ENCODE measurements at regions not wholly inside any gene's neighbourhood (a gene's known extent, or its start where the extent isn't known, plus 50 kb on each side); places are given as distances from the start of the nearest gene placed in this dataset.

DNA sequence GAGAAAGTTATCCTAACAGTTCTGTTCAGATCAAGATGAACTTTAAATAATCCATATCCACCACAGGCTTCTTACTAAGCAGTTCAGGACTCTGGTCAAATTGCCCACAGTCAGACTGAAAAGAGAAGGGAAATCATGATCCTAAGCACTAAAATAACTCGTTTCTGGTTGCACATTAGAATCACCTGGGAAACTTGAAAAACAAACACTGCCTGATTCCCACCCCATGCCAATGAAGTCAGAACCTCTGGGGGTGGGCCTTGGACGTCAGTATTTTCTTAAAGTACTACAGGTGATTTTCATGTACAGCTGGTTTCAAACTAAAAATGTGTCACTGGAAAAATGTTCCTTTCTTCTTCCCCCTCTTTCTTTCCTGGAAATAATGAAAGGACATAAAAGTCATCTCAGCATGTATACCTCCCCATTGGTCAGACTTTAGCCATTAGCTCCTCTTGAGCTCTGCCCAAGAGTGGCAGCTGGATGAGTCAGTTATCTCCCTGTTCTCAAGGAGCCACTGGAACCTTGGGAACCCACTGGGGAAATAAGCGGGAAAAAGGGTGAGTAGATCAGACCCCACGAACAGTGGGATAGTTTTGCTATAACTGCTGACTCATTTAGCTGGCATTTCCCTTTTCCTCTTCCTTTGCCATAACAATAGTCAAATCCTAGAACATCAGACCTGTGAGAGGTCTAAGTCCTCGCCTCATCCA is 75.3 kb upstream of the IL6 start (continued):
- TF ChIP-seq, protein P1, sequence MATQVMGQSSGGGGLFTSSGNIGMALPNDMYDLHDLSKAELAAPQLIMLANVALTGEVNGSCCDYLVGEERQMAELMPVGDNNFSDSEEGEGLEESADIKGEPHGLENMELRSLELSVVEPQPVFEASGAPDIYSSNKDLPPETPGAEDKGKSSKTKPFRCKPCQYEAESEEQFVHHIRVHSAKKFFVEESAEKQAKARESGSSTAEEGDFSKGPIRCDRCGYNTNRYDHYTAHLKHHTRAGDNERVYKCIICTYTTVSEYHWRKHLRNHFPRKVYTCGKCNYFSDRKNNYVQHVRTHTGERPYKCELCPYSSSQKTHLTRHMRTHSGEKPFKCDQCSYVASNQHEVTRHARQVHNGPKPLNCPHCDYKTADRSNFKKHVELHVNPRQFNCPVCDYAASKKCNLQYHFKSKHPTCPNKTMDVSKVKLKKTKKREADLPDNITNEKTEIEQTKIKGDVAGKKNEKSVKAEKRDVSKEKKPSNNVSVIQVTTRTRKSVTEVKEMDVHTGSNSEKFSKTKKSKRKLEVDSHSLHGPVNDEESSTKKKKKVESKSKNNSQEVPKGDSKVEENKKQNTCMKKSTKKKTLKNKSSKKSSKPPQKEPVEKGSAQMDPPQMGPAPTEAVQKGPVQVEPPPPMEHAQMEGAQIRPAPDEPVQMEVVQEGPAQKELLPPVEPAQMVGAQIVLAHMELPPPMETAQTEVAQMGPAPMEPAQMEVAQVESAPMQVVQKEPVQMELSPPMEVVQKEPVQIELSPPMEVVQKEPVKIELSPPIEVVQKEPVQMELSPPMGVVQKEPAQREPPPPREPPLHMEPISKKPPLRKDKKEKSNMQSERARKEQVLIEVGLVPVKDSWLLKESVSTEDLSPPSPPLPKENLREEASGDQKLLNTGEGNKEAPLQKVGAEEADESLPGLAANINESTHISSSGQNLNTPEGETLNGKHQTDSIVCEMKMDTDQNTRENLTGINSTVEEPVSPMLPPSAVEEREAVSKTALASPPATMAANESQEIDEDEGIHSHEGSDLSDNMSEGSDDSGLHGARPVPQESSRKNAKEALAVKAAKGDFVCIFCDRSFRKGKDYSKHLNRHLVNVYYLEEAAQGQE (IDR thresholded peaks at IDR 0.05), result no peak
- TF ChIP-seq FOXA2 (IDR thresholded peaks at IDR 0.05), result no peak
- no peak for TF ChIP-seq SP1 (IDR thresholded peaks at IDR 0.05)
- no peak for TF ChIP-seq RAD21 (IDR thresholded peaks at IDR 0.05)
- no peak for TF ChIP-seq JUND (IDR thresholded peaks at IDR 0.05)
- TF ChIP-seq MAX (IDR thresholded peaks at IDR 0.05), result no peak
- TF ChIP-seq RXRA (IDR thresholded peaks at IDR 0.05), result no peak
- TF ChIP-seq, protein P2, sequence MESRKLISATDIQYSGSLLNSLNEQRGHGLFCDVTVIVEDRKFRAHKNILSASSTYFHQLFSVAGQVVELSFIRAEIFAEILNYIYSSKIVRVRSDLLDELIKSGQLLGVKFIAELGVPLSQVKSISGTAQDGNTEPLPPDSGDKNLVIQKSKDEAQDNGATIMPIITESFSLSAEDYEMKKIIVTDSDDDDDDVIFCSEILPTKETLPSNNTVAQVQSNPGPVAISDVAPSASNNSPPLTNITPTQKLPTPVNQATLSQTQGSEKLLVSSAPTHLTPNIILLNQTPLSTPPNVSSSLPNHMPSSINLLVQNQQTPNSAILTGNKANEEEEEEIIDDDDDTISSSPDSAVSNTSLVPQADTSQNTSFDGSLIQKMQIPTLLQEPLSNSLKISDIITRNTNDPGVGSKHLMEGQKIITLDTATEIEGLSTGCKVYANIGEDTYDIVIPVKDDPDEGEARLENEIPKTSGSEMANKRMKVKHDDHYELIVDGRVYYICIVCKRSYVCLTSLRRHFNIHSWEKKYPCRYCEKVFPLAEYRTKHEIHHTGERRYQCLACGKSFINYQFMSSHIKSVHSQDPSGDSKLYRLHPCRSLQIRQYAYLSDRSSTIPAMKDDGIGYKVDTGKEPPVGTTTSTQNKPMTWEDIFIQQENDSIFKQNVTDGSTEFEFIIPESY (IDR thresholded peaks at IDR 0.05), result no peak

- no peak overlapping the region for H3K9ac ChIP-seq (ENCODE audit: low read depth in 1 of 2, low read length in 2 of 2)
- H3K27me3 ChIP-seq (ENCODE audit: control insufficient read depth in 4 of 4, insufficient read depth in 4 of 4, low read length in 3 of 4), result no peaks in the 10 kb centered on the region
- no peaks in the 10 kb centered on the region for H3K4me1 ChIP-seq (ENCODE audit: control insufficient read depth in 4 of 4, insufficient read depth in 4 of 4, low read length in 3 of 4)
- TF ChIP-seq SP1 (IDR thresholded peaks at IDR 0.05), result no peak
- no peak for TF ChIP-seq EGR1 (IDR thresholded peaks at IDR 0.05; ENCODE audit: low read depth in 2 of 2)
- no peaks in the 10 kb centered on the region for H3K36me3 ChIP-seq (ENCODE audit: control insufficient read depth in 4 of 4, insufficient read depth in 3 of 4, low read depth in 1 of 4, low read length in 3 of 4)
- H3K4me3 ChIP-seq (ENCODE audit: low read depth in 1 of 3, low read length in 3 of 3), result no peak overlapping the region
- no peak overlapping the region for H3K27ac ChIP-seq (ENCODE audit: low read depth in 1 of 2, low read length in 2 of 2)
- H3K9me3 ChIP-seq (ENCODE audit: control insufficient read depth in 4 of 4, low read length in 3 of 4), result peaks cover 2 to 12% (median 7%) of the 10 kb centered on the region in 4 donors
- WGBS, result 86% methylated on average over 4 of the region's 4 CpGs
- DNase-seq (ENCODE audit: low spot score), result no peak
These were observed 76.0 kb upstream of the IL6 start for GRCh38 chr7:22651036-22651435.

GRCh38 chr7:22649686-22650085 is 77.3 kb upstream of the IL6 start:
- Histone ChIP-seq H3K36me3 (ENCODE audit: control insufficient read depth in 4 of 4, insufficient read depth in 3 of 4, low read depth in 1 of 4, low read length in 3 of 4) (no peaks in the 10 kb centered on the region), H3K4me1 (ENCODE audit: control insufficient read depth in 4 of 4, insufficient read depth in 4 of 4, low read length in 3 of 4) (no peaks in the 10 kb centered on the region), H3K9ac (ENCODE audit: low read depth in 1 of 2, low read length in 2 of 2) (no peak overlapping the region), H3K9me3 (ENCODE audit: control insufficient read depth in 4 of 4, low read length in 3 of 4) (peaks cover 4 to 21% (median 7%) of the 10 kb centered on the region in 4 donors), H3K27me3 (ENCODE audit: control insufficient read depth in 4 of 4, insufficient read depth in 4 of 4, low read length in 3 of 4) (no peaks in the 10 kb centered on the region), H3K4me3 (ENCODE audit: low read depth in 1 of 3, low read length in 3 of 3) (no peak overlapping the region), H3K27ac (ENCODE audit: low read depth in 1 of 2, low read length in 2 of 2) (no peak overlapping the region)
- DNase-seq (ENCODE audit: low spot score), result no peak
- WGBS, result 79% methylated on average over 3 of the region's 3 CpGs
- no peak for TF ChIP-seq FOXA2 (IDR thresholded peaks at IDR 0.05)
- no peak for TF ChIP-seq FOXA1 (IDR thresholded peaks at IDR 0.05)
- no peak for TF ChIP-seq EGR1 (IDR thresholded peaks at IDR 0.05; ENCODE audit: low read depth in 2 of 2)
- no peak for TF ChIP-seq GABPA (IDR thresholded peaks at IDR 0.05 in 1 of 2, conservative IDR thresholded peaks at IDR 0.05 in 1 of 2)
- TF ChIP-seq TAF1 (conservative IDR thresholded peaks at IDR 0.05), result no peak
- no peak for TF ChIP-seq HNF4A (conservative IDR thresholded peaks at IDR 0.05)
- no peak for TF ChIP-seq RXRA (IDR thresholded peaks at IDR 0.05)

Measured in liver (tissue), 7 donors.